C1 segment of cervical spinal cord (tissue), 14 donors: ENCODE measurements at regions not wholly inside any gene's neighbourhood (a gene's known extent, or its start where the extent isn't known, plus 50 kb on each side); places are given as distances from the start of the nearest gene placed in this dataset.
"Not testable (repeated sequence)": the region's sequence is repeated elsewhere in the genome, so short reads cannot be mapped to it uniquely, and the experiment has no call there.

ENCODE experiments used
- DNase-seq, 14 donors: peaks; one replicate each; lab custom pipeline; 2025; lab: John Stamatoyannopoulos, UW

GRCh38 chr4:43425206-43425605 lies 532.7 kb downstream of the GRXCR1 start:
- no peak for DNase-seq

DNA sequence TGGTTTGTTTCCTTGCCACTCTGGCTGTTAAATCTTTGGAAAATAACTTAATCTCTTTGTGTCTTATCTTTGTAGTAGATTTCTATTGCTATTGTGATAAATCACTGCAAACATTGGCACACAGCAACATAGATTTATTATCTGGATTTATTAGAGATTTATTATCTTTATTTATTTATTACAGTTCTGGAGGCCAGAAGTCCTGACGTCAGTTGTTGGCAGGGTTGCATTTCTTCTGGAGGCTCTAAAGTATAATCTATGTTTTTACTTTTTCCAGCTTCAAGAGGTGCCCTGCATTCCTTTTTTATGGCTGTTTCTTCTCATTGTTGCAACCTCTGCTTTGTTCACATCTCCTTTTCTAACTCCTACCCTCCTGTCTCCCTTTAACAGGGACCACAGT lies 542.8 kb downstream of the GRXCR1 start:
- DNase-seq, result no peak

- DNase-seq, result no peak
Measured at GRCh38 chr4:43452948-43453347, 560.4 kb downstream of the GRXCR1 start.

DNA sequence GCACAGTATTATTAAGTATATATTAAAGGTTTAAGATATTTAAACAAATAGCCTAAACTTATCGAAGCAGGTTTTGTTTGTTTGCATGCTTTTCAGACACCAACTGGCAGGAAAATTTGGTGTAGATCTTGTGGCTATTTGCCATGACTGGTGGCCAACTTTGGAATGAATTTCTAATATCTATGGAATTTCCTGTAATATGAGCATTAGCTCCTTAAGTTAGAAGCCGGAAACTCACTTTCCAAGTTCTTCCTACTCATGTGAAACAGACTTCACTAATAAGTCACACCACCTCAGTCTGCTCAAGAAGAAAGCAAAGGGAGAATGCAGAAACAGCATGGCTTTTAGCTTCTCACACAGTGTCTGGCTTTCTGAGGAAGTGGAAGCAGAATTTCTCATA lies 563.9 kb downstream of the GRXCR1 start:
- DNase-seq, result no peak

DNA sequence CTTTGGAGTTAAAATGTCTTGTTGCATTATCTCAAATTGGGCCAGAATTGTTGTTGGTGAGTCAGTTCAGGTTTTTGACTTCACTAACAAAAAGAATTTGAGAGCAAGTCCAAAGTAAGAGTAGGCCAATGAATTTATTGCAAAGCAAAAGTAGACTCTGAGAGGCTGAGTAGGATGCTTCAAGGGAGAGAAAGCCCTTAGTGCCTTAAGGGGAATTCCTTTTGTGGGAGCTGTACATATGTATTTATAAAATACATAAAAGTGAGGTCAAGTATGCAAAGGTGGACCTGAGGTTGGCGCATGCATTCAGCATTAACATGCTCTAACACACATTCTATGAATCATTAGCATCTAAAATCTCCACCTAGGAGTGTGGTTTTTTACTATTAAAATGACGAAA lies 565.4 kb downstream of the GRXCR1 start:
- no peak for DNase-seq

DNA sequence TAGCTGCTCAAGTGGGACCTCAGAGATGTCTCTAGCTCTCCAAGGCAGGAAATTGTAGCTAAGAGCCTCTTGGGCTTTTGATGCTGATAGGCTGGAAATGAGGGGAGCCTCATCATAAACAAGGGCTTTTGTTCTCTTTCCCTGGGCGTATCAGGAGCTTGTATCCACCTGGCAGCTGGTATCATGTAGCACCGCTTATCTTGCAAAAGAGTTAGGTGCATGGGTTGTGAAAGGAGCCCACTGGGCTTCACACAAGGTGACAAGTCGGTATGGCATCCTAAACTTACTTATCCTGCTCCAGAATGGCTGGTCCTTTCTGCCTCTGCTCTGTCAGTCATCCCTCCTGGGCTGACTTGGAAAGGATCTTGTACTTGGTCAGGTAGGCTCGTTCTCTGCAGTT lies 565.8 kb downstream of the GRXCR1 start:
- no peak for DNase-seq

- DNase-seq, result no peak
Measured at GRCh38 chr4:43471950-43472349, 579.4 kb downstream of the GRXCR1 start.

DNA sequence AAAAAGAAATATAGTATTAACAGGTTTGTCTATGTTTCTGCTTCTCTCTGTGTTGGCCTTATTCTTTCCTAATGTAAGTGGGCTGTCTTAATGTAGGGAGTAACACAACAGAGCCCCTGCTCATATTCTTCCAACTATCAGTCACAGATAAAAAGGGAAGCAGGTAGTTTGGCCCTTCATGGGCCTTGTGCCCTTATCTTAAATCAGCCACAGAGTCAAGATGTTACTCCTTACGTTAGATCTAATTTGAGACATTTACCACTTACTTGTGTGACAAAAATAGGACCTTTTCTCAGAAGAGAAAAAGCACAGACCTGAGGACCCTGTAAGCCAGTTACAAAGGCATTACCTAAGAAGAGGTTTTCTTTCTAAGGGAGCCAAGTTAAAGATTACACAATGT lies 589.0 kb downstream of the GRXCR1 start:
- DNase-seq, result no peak

GRCh38 chr4:43485196-43485595 lies 592.7 kb downstream of the GRXCR1 start:
- no peak for DNase-seq

- DNase-seq, result no peak
Measured at GRCh38 chr4:43496188-43496587, 603.7 kb downstream of the GRXCR1 start.

GRCh38 chr4:43496602-43497001 lies 604.1 kb downstream of the GRXCR1 start:
- no peak for DNase-seq

GRCh38 chr4:43505823-43506222 lies 613.3 kb downstream of the GRXCR1 start:
- DNase-seq, result not testable (repeated sequence)

GRCh38 chr4:43512253-43512652 lies 619.7 kb downstream of the GRXCR1 start:
- no peak for DNase-seq

- no peak for DNase-seq
Measured at GRCh38 chr4:43525646-43526045, 633.1 kb downstream of the GRXCR1 start.

GRCh38 chr4:43547561-43547960 lies 655.0 kb downstream of the GRXCR1 start:
- no peak for DNase-seq

DNA sequence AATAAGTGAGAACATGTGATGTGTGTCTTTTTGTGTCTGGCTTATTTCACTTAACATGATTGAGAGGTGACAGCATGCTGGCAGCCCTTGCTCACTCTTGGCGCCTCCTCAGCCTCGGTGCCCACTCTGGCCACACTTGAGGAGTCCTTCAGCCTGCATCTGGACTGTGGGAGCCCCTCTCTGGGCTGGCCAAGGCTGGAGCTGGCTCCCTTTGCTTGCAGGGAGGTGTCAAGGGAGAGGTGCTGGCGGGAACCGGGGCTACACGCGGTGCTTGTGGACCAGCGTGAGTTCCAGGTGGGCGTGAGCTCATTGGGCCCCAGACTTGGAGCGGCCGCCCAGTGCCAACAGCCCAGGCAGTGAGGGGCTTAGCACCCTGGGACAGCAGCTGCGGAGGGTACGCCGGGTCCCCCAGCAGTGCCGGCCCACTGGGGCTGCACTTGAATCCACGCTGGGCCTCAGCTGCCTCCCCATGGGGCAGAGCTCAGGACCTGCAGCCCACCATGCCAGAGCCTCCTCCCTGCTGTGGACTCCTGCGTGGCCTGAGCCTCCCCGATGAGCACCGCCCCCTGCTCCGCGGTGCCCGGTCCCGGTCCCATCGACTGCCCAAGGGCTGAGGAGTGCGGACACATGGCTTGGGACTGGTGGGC lies 658.6 kb downstream of the GRXCR1 start:
- DNase-seq, result peak in 1 of 14 donors; percentile 2

DNA sequence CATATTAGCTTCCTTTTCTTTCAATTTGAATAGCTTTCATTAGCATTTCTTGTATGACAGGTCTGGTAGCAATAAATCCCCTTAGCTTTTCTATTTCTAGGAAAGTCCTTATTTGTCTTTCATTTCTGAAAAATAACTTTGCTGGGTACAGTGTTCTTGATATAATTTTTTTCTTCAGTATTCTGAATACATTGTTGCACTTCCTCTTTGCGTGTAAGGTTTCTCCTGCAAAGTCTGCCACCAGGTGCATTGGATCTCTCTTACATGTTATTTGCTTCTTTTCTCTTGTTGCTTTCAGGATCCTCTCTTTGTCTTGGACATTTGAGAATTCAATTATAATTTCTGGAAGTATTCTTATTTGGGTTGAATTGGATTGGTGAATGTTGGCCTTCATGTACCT lies 663.7 kb downstream of the GRXCR1 start:
- DNase-seq, result no peak

- DNase-seq, result no peak
Measured at GRCh38 chr4:43560047-43560446, 667.5 kb downstream of the GRXCR1 start.

GRCh38 chr4:43564107-43564506 lies 671.6 kb downstream of the GRXCR1 start:
- no peak for DNase-seq

DNA sequence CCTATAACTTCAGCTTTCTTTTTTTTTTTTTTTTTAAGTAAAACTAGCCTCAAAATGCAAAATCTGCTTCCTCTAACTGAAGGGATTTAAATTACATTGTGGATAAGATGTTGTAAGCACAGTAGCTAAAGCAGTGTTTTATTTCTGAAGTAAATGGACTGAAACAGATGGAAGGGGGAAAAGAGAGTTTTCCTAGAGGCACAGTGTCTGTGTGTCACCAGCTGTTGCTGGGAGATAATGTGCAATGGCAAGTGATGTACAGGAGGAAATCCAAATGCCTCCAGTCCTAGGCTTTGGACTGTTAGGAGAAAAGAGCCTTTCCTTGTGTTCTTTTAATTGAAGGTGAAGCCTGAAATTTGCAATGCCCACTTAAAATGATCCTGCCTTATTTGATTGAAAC lies 672.1 kb downstream of the GRXCR1 start:
- no peak for DNase-seq

DNA sequence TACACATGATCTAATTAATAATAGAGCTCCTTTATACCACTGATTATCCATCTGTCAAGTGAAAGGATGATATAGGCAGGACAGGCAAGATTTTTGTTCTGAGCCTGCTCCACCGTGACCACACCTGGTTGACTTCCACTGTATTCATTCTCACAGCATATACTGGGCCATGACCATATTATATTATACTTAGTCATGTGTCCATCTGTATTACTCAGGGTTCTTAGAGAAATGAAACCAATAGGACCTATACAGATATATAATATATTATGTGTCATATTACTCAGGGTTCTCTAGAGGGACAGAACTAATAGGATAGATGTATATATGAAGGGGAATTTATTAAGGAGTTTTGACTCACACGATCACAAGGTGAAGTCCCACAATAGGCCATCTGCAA lies 675.1 kb downstream of the GRXCR1 start:
- no peak for DNase-seq

- no peak for DNase-seq
Measured at GRCh38 chr4:43586813-43587212, 694.3 kb downstream of the GRXCR1 start.

GRCh38 chr4:43587758-43588157 lies 695.2 kb downstream of the GRXCR1 start:
- DNase-seq, result no peak

DNA sequence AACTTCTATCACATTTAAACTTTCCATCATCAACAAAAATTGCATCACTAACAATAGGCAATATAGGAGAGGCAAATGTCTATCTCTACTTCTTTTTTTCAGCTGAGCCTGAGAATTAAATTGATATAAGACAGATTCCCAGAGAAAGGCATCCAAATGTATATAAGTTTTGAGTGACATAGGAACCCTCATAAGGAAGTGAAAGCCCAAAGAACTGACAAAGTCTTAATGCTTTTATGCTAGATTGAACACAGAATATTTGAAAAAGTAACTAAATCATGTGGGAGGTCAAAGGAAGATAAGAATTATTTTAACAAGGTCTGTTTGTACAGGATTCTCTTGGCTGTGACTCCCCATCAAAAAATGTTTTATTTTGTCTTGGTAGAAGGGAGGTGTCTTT lies 714.9 kb downstream of the GRXCR1 start:
- no peak for DNase-seq
